DOHH2 (cell line): ENCODE measurements at regions not wholly inside any gene's neighbourhood (a gene's known extent, or its start where the extent isn't known, plus 50 kb on each side); places are given as distances from the start of the nearest gene placed in this dataset.

Source experiments
- H3F3A ChIP-seq: fragments of 200-600 bp; sonication (generic), shearing (Covaris generic); 2 replicates; pipeline ENCODE4 v1.6.0; 2016; ENCODE audit warnings: antibody characterized with exemption, mild to moderate bottlenecking; ENCODE audit not compliant: control insufficient read depth, insufficient read depth
- H3K27ac ChIP-seq: fragments of 200-600 bp; sonication (generic); 2 replicates; pipeline ENCODE4 v1.5.1; 2014; ENCODE audit warnings: low read depth, mild to moderate bottlenecking, low read length, moderate library complexity
- H3K27me3 ChIP-seq: fragments of 200-600 bp; sonication (generic); 2 replicates; pipeline ENCODE4 v1.6.1; 2014; ENCODE audit warnings: mild to moderate bottlenecking, low read length, mixed read lengths; ENCODE audit not compliant: control insufficient read depth
- H3K36me3 ChIP-seq: fragments of 200-600 bp; sonication (generic); 2 replicates; pipeline ENCODE4 v1.6.1; 2014; ENCODE audit warnings: mild to moderate bottlenecking, low read length, moderate library complexity, mixed read lengths; ENCODE audit not compliant: control insufficient read depth
- H3K4me1 ChIP-seq: fragments of 200-600 bp; sonication (generic); 2 replicates; pipeline ENCODE4 v1.6.1; 2014; ENCODE audit warnings: mild to moderate bottlenecking, low read length, mixed read lengths; ENCODE audit not compliant: control insufficient read depth
- H3K4me2 ChIP-seq: fragments of 200-600 bp; sonication (generic); 2 replicates; pipeline ENCODE4 v1.6.0; 2014; ENCODE audit warnings: mild to moderate bottlenecking, low read length, moderate library complexity
- H3K4me3 ChIP-seq: fragments of 200-600 bp; sonication (generic); 2 replicates; pipeline ENCODE4 v1.5.1; 2014; ENCODE audit warnings: mild to moderate bottlenecking, low read length, mixed read lengths
- H3K79me2 ChIP-seq: fragments of 200-600 bp; sonication (generic); 2 replicates; pipeline ENCODE4 v1.6.1; 2014; ENCODE audit warnings: mild to moderate bottlenecking, low read length, mixed read lengths; ENCODE audit not compliant: control insufficient read depth
- H3K9me2 ChIP-seq: fragments of 200-600 bp; sonication (generic); replicated peaks from 2 replicates; pipeline ENCODE4 v1.6.1; 2014; ENCODE audit warnings: mild to moderate bottlenecking, low read length, mixed read lengths; ENCODE audit not compliant: control insufficient read depth
- H3K9me3 ChIP-seq: fragments of 200-600 bp; sonication (generic); 2 replicates; pipeline ENCODE4 v1.6.1; 2014; ENCODE audit warnings: antibody characterized with exemption, low read length, mixed read lengths; ENCODE audit not compliant: control insufficient read depth, insufficient read depth
- H4K20me1 ChIP-seq: fragments of 200-600 bp; sonication (generic); 2 replicates; pipeline ENCODE4 v1.6.0; 2014; ENCODE audit warnings: low read depth, mild to moderate bottlenecking, antibody characterized with exemption, low read length, moderate library complexity; ENCODE audit not compliant: control insufficient read depth, insufficient read depth
- EZH2phosphoT487 ChIP-seq: fragments of 200-600 bp; sonication (generic); IDR thresholded peaks from 2 replicates; pipeline ENCODE4 v1.6.1; 2017; ENCODE audit warnings: borderline replicate concordance, mild to moderate bottlenecking, antibody characterized with exemption, low read length, moderate library complexity, mixed read lengths
- TF ChIP-seq, protein P1 (sequence below): fragments of 200-600 bp; sonication (generic); IDR thresholded peaks from one replicate; pipeline ENCODE4 v1.5.1; 2014; ENCODE audit warnings: antibody characterized with exemption, mild to moderate bottlenecking, low read depth, low read length; ENCODE audit not compliant: poor library complexity, severe bottlenecking

DNA sequence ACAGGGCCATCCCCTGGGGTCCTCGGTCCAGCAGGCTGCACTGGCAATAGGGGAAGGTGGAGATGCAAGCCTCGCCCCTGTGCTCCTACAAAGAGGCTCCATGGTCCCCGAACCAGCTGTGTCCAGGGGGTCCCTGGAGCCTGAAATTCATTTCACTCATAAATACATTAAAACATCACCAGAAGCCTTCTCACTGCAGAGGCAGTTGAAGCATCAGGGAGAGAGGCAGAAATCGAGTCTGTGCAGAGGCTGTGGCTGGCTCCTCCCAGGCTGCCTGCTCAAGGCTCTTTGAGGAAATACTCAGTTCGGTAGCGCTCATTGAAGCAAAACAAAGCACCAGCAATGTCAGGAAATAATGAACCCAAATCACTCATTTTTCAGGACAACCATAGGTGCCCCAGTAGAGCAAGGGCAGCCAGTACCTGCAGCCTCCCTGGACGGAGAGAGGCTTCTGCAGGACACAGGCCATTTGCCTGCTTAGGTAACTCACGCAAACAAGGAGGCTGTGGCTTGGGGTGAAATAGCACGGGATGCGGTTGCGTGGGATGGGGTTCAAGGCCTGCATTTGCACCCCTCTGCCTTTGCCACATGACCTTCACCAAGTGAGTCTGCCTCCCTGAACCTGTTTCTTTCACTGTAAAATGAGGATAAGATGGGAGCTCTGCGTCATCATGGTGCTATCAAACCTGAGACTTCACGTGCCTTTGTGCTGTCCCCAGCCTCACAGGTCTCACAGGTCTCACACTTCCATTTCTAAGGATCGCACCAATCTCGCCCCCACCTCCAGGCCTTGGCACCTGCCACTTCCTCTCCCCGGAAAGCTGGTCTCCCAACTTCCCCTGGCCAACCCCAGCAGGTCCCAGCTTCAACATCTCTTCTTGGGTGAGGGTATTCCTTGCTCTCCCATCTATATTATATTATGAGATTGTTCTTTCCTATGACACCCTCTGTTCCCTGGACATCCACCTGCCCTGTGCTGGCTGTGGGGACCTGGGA is 84.3 kb upstream of the SHISAL1 start:
- Histone ChIP-seq H3K9me3 (no peaks in the 10 kb centered on the region), H4K20me1 (no peaks in the 10 kb centered on the region), H3K4me3 (no peak overlapping the region), H3K27me3 (no peaks in the 10 kb centered on the region), H3K4me2 (no peak overlapping the region), H3F3A (no peaks in the 10 kb centered on the region), H3K79me2 (no peaks in the 10 kb centered on the region), H3K4me1 (no peaks in the 10 kb centered on the region), H3K27ac (no peak overlapping the region), H3K9me2 (no peaks in the 10 kb centered on the region), H3K36me3 (no peaks in the 10 kb centered on the region)
- TF ChIP-seq EZH2phosphoT487: no peak
- TF ChIP-seq, protein P1, sequence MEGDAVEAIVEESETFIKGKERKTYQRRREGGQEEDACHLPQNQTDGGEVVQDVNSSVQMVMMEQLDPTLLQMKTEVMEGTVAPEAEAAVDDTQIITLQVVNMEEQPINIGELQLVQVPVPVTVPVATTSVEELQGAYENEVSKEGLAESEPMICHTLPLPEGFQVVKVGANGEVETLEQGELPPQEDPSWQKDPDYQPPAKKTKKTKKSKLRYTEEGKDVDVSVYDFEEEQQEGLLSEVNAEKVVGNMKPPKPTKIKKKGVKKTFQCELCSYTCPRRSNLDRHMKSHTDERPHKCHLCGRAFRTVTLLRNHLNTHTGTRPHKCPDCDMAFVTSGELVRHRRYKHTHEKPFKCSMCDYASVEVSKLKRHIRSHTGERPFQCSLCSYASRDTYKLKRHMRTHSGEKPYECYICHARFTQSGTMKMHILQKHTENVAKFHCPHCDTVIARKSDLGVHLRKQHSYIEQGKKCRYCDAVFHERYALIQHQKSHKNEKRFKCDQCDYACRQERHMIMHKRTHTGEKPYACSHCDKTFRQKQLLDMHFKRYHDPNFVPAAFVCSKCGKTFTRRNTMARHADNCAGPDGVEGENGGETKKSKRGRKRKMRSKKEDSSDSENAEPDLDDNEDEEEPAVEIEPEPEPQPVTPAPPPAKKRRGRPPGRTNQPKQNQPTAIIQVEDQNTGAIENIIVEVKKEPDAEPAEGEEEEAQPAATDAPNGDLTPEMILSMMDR: no peak

DNA sequence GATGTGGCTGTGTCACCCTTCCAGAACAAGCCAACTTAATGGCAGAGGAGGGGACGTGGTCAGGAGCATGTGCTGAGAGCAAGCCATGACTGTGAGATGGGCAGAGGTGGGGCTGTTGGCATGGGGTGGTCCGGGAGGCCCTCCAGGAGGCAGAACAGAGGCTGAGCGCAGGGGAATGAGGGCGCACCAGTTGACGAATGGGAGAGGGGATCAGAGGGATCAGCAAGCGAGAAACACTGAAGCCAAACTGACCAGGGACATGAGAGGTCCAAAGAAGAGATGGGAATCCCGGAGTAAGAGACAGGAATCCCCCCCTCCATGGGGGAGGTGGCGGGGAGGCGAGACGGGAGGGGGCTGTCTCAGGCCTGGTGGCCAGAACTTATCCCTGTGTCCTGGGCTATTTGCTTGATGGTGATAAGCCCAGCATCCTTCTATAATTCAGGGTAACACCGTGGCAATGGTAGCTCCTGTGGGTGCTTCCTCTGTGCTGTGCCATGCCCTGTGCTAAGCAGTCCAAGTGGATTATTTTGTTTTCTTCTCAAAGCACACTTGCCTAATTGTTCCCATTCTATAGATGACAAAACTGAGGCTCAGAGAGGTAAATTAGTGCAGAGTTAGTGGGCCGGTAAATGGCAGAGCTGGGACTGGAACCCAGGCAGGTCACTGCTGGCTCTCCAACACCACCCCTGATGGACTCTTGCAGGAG is 83.4 kb upstream of the SHISAL1 start:
- Histone ChIP-seq H3K9me3 (no peaks in the 10 kb centered on the region), H3K36me3 (no peaks in the 10 kb centered on the region), H3K4me3 (no peak overlapping the region), H3K27me3 (no peaks in the 10 kb centered on the region), H3K4me2 (no peak overlapping the region), H3K79me2 (no peaks in the 10 kb centered on the region), H3K27ac (no peak overlapping the region), H3F3A (no peaks in the 10 kb centered on the region), H3K4me1 (no peaks in the 10 kb centered on the region), H3K9me2 (no peaks in the 10 kb centered on the region), H4K20me1 (no peaks in the 10 kb centered on the region)
- TF ChIP-seq EZH2phosphoT487: no peak
- TF ChIP-seq, protein P1: no peak

DNA sequence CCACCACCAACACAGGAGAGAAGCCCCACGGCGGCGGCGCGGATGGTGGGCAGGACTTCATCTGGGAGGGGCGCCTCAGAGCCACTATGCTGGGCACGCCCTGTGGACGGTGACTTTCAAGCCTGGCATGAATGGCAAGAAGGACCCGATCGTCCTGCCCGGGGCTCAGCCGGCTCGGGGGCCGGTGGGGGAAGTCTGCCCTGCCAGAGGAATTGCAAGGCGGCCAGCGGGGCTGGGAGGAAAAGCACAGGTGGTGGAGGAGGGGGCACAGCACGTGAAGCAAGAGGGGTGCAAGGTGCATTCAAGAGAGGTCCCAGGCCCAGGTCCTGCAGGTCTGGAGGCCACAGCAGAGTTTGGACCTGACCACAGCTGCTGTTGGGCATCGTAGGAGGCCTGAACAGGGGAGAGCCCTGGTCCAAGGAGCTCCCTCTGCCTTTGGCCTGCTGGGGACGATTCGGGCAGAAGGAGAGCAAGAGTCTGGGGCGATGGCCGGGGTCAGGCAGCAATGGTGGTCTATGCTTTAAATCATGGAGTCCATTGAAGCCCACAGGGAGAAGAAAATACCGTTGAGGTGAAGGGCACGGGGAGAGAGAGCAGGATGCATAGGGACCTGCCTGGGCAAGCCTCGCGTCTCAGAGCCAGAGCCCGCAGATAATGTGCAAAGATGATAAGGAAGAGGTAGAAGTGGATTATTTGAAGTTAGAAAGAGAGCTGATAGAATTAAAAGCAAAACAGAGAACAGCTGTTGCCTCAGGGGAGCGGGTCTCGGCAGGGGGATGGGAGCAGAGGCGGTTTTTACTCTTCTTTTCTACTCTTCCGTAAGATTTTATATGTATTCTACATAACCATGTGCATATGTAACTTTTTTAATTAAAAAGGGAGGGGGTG is 82.6 kb upstream of the SHISAL1 start:
- no peaks in the 10 kb centered on the region for H3F3A ChIP-seq
- H4K20me1 ChIP-seq: no peaks in the 10 kb centered on the region
- no peak overlapping the region for H3K27ac ChIP-seq
- no peaks in the 10 kb centered on the region for H3K9me2 ChIP-seq
- TF ChIP-seq EZH2phosphoT487: no peak
- TF ChIP-seq, protein P1: no peak
- H3K4me3 ChIP-seq: no peak overlapping the region
- H3K9me3 ChIP-seq: no peaks in the 10 kb centered on the region
- no peaks in the 10 kb centered on the region for H3K36me3 ChIP-seq
- H3K27me3 ChIP-seq: no peaks in the 10 kb centered on the region
- H3K79me2 ChIP-seq: no peaks in the 10 kb centered on the region
- no peak overlapping the region for H3K4me2 ChIP-seq
- no peaks in the 10 kb centered on the region for H3K4me1 ChIP-seq
